ENCODE measurements at regions not wholly inside any gene's neighbourhood (a gene's known extent, or its start where the extent isn't known, plus 50 kb on each side); places are given as distances from the start of the nearest gene placed in this dataset.
"Not testable (repeated sequence)": the region's sequence is repeated elsewhere in the genome, so short reads cannot be mapped to it uniquely, and the experiment has no call there.

- H3K4me3 Mint-ChIP-seq: no peak overlapping the region
- H3K27me3 Mint-ChIP-seq: no peaks in the 10 kb centered on the region
- no peak for ATAC-seq
- no peak overlapping the region for H3K27ac Mint-ChIP-seq
- ChIA-PET CTCF (no interaction called here), POLR2A (no interaction called here)
- no peaks in the 10 kb centered on the region for H3K36me3 Mint-ChIP-seq (ENCODE audit: low read depth)
- H3K9me3 Mint-ChIP-seq (ENCODE audit: low read depth): peaks cover 6% of the 10 kb centered on the region
- intact Hi-C loops (cut with DNase I, micrococcal nuclease): no loop called here
- no peak for DNase-seq
- no peaks in the 10 kb centered on the region for H3K4me1 Mint-ChIP-seq
These were observed 619.0 kb downstream of the ANKRD7 start for GRCh38 chr7:118843456-118843855.

- no peak overlapping the region for H3K27ac Mint-ChIP-seq
- no peaks in the 10 kb centered on the region for H3K36me3 Mint-ChIP-seq (ENCODE audit: low read depth)
- POLR2A ChIA-PET: no interaction called here
- ATAC-seq (no peak), DNase-seq (no peak)
- H3K27me3 Mint-ChIP-seq: no peaks in the 10 kb centered on the region
- intact Hi-C loops (cut with DNase I, micrococcal nuclease): no loop called here
- no peak overlapping the region for H3K4me3 Mint-ChIP-seq
- H3K4me1 Mint-ChIP-seq: no peaks in the 10 kb centered on the region
- CTCF ChIA-PET: no interaction called here
- H3K9me3 Mint-ChIP-seq (ENCODE audit: low read depth): peaks cover 6% of the 10 kb centered on the region
These were observed 620.2 kb downstream of the ANKRD7 start for GRCh38 chr7:118844748-118845147.

GRCh38 chr7:118845791-118846190 is 621.3 kb downstream of the ANKRD7 start:
- Mint-ChIP-seq H3K4me1 (no peaks in the 10 kb centered on the region), H3K27me3 (no peaks in the 10 kb centered on the region), H3K4me3 (no peak overlapping the region), H3K9me3 (ENCODE audit: low read depth) (peaks cover 6% of the 10 kb centered on the region), H3K36me3 (ENCODE audit: low read depth) (no peaks in the 10 kb centered on the region), H3K27ac (no peak overlapping the region)
- no peak for DNase-seq
- POLR2A ChIA-PET: no interaction called here
- intact Hi-C loops (cut with DNase I, micrococcal nuclease): no loop called here
- ATAC-seq: no peak
- CTCF ChIA-PET: no interaction called here

GRCh38 chr7:118846977-118847376 is 622.5 kb downstream of the ANKRD7 start:
- intact Hi-C loops (cut with DNase I, micrococcal nuclease): no loop called here
- Mint-ChIP-seq H3K27ac (no peak overlapping the region), H3K9me3 (ENCODE audit: low read depth) (peaks cover 4% of the 10 kb centered on the region), H3K36me3 (ENCODE audit: low read depth) (no peaks in the 10 kb centered on the region), H3K4me1 (no peaks in the 10 kb centered on the region), H3K4me3 (no peak overlapping the region), H3K27me3 (no peaks in the 10 kb centered on the region)
- POLR2A ChIA-PET: no interaction called here
- no peak for ATAC-seq
- DNase-seq: no peak
- CTCF ChIA-PET: no interaction called here

DNA sequence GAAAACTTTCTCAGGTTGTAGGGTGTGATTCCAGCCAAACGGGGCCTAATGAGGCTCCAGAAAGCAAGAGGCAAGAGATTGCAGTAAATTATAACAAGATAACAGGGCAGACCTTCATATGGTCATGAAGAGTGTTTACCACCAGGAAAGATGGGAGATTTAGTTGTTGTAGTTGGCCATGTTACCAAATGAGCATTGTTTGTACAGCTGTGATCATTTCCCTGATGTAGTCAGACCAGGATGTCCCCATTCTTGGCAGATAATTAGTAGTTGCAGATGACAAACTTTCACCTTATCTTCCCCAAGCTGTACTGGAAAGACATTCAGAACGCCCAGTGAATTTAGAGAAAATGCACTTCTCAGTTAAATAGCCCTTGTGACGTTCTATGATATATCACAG is 630.8 kb downstream of the ANKRD7 start:
- Mint-ChIP-seq H3K36me3 (ENCODE audit: low read depth) (no peaks in the 10 kb centered on the region), H3K4me1 (no peaks in the 10 kb centered on the region), H3K27me3 (no peaks in the 10 kb centered on the region), H3K4me3 (no peak overlapping the region), H3K27ac (no peak overlapping the region), H3K9me3 (ENCODE audit: low read depth) (no peaks in the 10 kb centered on the region)
- intact Hi-C loops (cut with DNase I, micrococcal nuclease): no loop called here
- DNase-seq (no peak), ATAC-seq (no peak)
- POLR2A ChIA-PET: no interaction called here
- CTCF ChIA-PET: no interaction called here

GRCh38 chr7:118858651-118859149 is 634.2 kb downstream of the ANKRD7 start:
- Mint-ChIP-seq H3K27me3 (no peaks in the 10 kb centered on the region), H3K4me3 (no peak overlapping the region), H3K36me3 (ENCODE audit: low read depth) (no peaks in the 10 kb centered on the region), H3K27ac (no peak overlapping the region), H3K9me3 (ENCODE audit: low read depth) (no peaks in the 10 kb centered on the region), H3K4me1 (no peaks in the 10 kb centered on the region)
- ATAC-seq: peak; percentile 55
- peak; percentile 38 for DNase-seq
- POLR2A ChIA-PET: no interaction called here
- CTCF ChIA-PET: no interaction called here
- intact Hi-C loops (cut with DNase I, micrococcal nuclease): no loop called here

DNA sequence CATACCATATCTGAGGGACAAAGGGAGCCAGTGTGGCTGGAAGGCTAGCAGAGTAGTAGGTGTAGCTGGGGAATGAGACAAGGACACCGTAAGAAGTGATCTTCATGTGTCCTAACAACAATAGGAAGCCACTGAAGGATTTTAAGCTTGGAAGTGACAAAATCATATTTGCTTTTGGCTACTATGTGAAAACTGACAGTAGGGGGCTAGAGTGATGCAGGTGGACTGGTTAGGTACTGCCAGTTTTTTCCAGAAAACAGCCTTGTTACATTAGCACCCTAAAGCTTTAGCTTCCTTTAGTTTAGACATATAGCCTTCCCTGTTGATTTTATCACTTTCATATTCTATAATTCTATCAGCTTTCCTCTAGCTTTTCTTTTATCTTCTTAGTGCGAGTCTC is 637.1 kb downstream of the ANKRD7 start:
- no peaks in the 10 kb centered on the region for H3K27me3 Mint-ChIP-seq
- H3K4me1 Mint-ChIP-seq: no peaks in the 10 kb centered on the region
- CTCF ChIA-PET: interaction anchor here (0.6 kb wide), 1 partner anchor 1269 kb away, joined by 3 read pairs; no protein-coding TSS in a partner anchor
- no peak for DNase-seq
- intact Hi-C loops (cut with DNase I, micrococcal nuclease): no loop called here
- no peaks in the 10 kb centered on the region for H3K36me3 Mint-ChIP-seq (ENCODE audit: low read depth)
- POLR2A ChIA-PET: no interaction called here
- no peaks in the 10 kb centered on the region for H3K9me3 Mint-ChIP-seq (ENCODE audit: low read depth)
- ATAC-seq: no peak
- no peak overlapping the region for H3K4me3 Mint-ChIP-seq
- no peak overlapping the region for H3K27ac Mint-ChIP-seq

DNA sequence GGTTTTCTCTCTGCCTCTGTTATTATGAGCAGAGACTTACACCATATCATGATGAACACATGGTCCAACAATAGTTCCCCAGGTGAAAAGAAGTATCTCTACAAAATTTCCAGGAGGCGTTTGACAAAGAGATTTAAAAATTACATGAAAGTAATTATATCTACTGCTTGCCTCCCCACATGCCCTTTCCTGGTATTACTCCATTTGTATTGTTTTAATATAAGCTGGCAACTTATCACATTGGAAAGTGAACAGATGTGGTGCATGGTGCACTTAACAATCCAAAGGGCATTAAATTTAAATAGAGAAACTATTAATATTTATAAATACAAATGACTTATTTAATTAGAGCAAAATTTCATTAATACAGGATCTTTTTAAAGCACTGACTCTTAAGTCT is 638.2 kb downstream of the ANKRD7 start:
- ATAC-seq: no peak
- no peak for DNase-seq
- CTCF ChIA-PET: no interaction called here
- H3K4me3 Mint-ChIP-seq: no peak overlapping the region
- no peaks in the 10 kb centered on the region for H3K27me3 Mint-ChIP-seq
- H3K4me1 Mint-ChIP-seq: no peaks in the 10 kb centered on the region
- intact Hi-C loops (cut with DNase I, micrococcal nuclease): no loop called here
- H3K36me3 Mint-ChIP-seq (ENCODE audit: low read depth): no peaks in the 10 kb centered on the region
- no peaks in the 10 kb centered on the region for H3K9me3 Mint-ChIP-seq (ENCODE audit: low read depth)
- POLR2A ChIA-PET: no interaction called here
- H3K27ac Mint-ChIP-seq: no peak overlapping the region

DNA sequence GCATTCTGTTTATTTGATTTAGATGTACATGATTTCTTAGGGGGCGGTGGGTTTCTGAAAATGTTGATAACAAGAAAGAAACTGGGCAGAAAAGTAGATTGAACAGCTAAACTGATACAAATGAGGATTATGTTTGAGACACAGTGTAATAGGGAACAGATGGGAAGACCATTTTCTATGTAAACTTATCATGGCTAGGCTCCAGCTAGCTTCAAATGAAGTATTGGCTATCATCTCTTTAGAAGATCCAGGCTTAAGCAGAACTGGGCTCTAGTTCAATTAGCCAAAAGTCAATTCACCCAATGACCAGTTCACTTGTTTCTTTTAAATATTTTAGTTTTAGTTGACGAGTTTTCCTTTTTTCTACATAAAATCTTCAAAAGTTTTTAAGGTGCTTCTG is 639.5 kb downstream of the ANKRD7 start:
- DNase-seq (no peak), ATAC-seq (no peak)
- POLR2A ChIA-PET: no interaction called here
- intact Hi-C loops (cut with DNase I, micrococcal nuclease): no loop called here
- Mint-ChIP-seq H3K27ac (no peak overlapping the region), H3K4me3 (no peak overlapping the region), H3K36me3 (ENCODE audit: low read depth) (no peaks in the 10 kb centered on the region), H3K4me1 (no peaks in the 10 kb centered on the region), H3K9me3 (ENCODE audit: low read depth) (no peaks in the 10 kb centered on the region), H3K27me3 (no peaks in the 10 kb centered on the region)
- CTCF ChIA-PET: no interaction called here

DNA sequence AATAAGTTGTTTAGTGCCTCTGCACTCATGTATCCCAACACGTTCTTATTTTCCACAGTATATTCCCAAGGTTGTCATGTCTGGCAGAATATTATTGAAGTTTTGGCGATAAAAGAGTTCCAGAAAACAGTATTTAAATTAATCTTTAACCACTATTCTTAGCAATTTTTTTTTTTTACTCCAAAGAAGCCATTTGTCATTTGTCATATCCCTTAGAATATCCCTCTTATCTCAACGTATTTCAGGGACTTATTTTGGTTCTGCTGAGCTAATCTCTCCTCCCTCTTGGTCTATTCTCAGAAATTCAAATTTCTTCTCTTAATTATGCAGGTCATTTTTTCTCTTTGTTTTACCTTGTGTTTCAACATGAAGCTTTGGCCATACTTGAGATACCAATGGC is 643.4 kb downstream of the ANKRD7 start:
- Mint-ChIP-seq H3K4me1 (no peaks in the 10 kb centered on the region), H3K4me3 (no peak overlapping the region), H3K27me3 (no peaks in the 10 kb centered on the region), H3K36me3 (ENCODE audit: low read depth) (no peaks in the 10 kb centered on the region), H3K27ac (no peak overlapping the region), H3K9me3 (ENCODE audit: low read depth) (no peaks in the 10 kb centered on the region)
- intact Hi-C loops (cut with DNase I, micrococcal nuclease): no loop called here
- ATAC-seq (no peak), DNase-seq (no peak)
- ChIA-PET CTCF (no interaction called here), POLR2A (no interaction called here)

- POLR2A ChIA-PET: not testable (repeated sequence)
These were observed 644.6 kb downstream of the ANKRD7 start for GRCh38 chr7:118869141-118869540.

DNA sequence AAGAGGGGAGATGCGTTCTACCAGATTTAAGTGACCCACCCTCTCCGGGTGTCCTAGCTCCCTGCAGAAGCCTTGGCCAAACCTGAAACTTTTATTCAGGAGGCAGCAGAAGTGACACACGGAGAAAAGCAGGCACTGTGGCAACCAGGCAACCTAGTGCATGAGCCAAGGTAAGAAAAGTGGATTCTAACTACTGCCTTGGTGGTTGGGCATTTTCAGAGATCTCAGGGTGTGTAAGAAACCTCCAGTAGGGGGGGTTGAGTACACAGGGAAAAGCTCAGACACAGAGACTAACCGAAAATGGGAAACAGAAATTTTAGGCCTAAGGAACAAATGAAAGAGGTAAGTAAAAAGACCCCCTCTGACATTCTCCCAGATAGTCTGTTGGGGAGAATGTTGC is 645.7 kb downstream of the ANKRD7 start:
- no peak for ATAC-seq
- intact Hi-C loops (cut with DNase I, micrococcal nuclease): no loop called here

More at GRCh38 chr7:118869141-118869540, 644.6 kb downstream of the ANKRD7 start:
- H3K36me3 Mint-ChIP-seq (ENCODE audit: low read depth); CTCF ChIA-PET; H3K4me1 Mint-ChIP-seq; H3K27me3 Mint-ChIP-seq; H3K9me3 Mint-ChIP-seq (ENCODE audit: low read depth); DNase-seq; H3K4me3 Mint-ChIP-seq; H3K27ac Mint-ChIP-seq; intact Hi-C loops (cut with DNase I, micrococcal nuclease); ATAC-seq: not testable (repeated sequence)

DNA sequence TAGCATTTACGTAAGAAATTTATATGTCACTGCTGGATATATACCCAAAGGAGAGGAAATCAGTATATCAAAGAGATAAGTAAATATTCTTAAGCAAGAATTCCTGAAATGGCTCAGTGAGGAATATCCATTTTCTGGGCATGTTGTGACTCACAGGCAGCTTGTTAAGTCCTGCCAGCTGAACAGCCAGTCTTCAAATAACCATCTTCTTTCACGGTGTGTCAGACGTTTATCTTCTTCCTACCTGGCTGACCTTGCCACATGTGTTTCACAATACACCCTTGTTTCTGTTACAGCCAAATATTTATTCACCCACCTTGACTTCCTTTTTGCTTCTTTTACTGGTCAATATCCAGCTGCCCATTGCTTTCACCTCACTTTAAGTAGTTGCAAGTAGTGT is 648.1 kb downstream of the ANKRD7 start:
- no peaks in the 10 kb centered on the region for H3K36me3 Mint-ChIP-seq (ENCODE audit: low read depth)
- no peak for DNase-seq
- no peak overlapping the region for H3K4me3 Mint-ChIP-seq
- no peaks in the 10 kb centered on the region for H3K27me3 Mint-ChIP-seq
- ChIA-PET POLR2A (no interaction called here), CTCF (no interaction called here)
- ATAC-seq: no peak
- H3K27ac Mint-ChIP-seq: no peak overlapping the region
- no peaks in the 10 kb centered on the region for H3K9me3 Mint-ChIP-seq (ENCODE audit: low read depth)
- H3K4me1 Mint-ChIP-seq: no peaks in the 10 kb centered on the region
- intact Hi-C loops (cut with DNase I, micrococcal nuclease): no loop called here

More for the DNA sequence above, 645.7 kb downstream of the ANKRD7 start:
- H3K36me3 Mint-ChIP-seq (ENCODE audit: low read depth): no peaks in the 10 kb centered on the region
- no peak for DNase-seq
- H3K27ac Mint-ChIP-seq: no peak overlapping the region
- POLR2A ChIA-PET: no interaction called here
- no peaks in the 10 kb centered on the region for H3K4me1 Mint-ChIP-seq
- no peaks in the 10 kb centered on the region for H3K9me3 Mint-ChIP-seq (ENCODE audit: low read depth)
- H3K4me3 Mint-ChIP-seq: no peak overlapping the region
- CTCF ChIA-PET: interaction anchor here (1.1 kb wide), 1 partner anchor 10 kb away, joined by 4 read pairs; no protein-coding TSS in a partner anchor
- no peaks in the 10 kb centered on the region for H3K27me3 Mint-ChIP-seq

All from activated CD4-positive, alpha-beta T cell treated with anti-CD3 and anti-CD28 coated beads for 36 hours (primary cell).